Astrocyte of the spinal cord (primary cell): ENCODE measurements at regions not wholly inside any gene's neighbourhood (a gene's known extent, or its start where the extent isn't known, plus 50 kb on each side); places are given as distances from the start of the nearest gene placed in this dataset.

ENCODE experiments used
- DNase-seq: peaks from one replicate; pipeline ENCODE4 v3.0.0; 2011; ENCODE audit warnings: low read depth, low spot score
- H3K4me3 ChIP-seq: 2 replicates; pipeline ENCODE4 v1.5.1; 2011; ENCODE audit warnings: low read depth, mild to moderate bottlenecking, low read length, moderate library complexity
- in situ Hi-C: cut with HindIII; loops from 2 replicates; pipeline ENCODE4 v1.10.0; 2017; ENCODE audit warnings: low sequenced_read_pairs
- TF ChIP-seq, protein P1 (sequence below): IDR thresholded peaks from 2 replicates; pipeline ENCODE4 v1.5.1; 2012; ENCODE audit warnings: low read depth, mild to moderate bottlenecking, low read length, inconsistent platforms

DNA sequence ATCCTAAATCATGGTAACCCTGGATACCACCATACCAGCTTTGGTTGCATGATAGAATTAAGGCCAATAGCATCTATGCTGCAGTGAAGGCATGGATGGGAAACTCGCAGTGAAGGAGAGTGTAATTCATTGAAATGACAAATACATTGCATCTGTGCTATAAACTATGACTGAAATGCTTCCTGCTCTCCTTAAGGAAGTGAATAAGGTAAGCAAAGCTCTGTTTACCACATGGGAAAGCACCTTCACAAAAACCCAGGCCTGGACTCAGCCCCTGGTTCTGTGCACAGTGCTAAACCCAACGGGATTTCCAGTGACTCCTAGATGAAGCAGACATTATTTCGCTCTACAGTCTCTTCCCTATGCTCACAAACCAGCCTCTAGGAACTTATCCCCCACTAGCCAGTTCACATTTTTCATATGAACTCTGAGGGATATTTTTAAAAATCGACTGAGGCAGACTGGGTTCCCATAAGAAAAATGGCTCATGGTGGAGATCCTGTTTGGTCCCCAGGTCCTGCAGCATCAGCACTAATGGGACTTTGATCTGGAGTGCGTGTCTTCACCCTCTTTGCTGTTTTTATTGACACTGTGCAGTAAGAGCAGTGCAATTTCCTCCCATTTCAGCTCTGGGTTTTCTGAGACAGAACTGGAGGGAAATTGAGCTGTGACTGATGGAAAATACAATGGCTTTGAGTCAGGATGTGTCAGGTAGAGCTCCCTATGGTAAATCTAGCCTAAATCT lies 362.7 kb downstream of the SIPA1L2 start:
- TF ChIP-seq, protein P1, sequence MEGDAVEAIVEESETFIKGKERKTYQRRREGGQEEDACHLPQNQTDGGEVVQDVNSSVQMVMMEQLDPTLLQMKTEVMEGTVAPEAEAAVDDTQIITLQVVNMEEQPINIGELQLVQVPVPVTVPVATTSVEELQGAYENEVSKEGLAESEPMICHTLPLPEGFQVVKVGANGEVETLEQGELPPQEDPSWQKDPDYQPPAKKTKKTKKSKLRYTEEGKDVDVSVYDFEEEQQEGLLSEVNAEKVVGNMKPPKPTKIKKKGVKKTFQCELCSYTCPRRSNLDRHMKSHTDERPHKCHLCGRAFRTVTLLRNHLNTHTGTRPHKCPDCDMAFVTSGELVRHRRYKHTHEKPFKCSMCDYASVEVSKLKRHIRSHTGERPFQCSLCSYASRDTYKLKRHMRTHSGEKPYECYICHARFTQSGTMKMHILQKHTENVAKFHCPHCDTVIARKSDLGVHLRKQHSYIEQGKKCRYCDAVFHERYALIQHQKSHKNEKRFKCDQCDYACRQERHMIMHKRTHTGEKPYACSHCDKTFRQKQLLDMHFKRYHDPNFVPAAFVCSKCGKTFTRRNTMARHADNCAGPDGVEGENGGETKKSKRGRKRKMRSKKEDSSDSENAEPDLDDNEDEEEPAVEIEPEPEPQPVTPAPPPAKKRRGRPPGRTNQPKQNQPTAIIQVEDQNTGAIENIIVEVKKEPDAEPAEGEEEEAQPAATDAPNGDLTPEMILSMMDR: no peak
- no peak overlapping the region for H3K4me3 ChIP-seq
- in situ Hi-C loops: no loop called here
- no peak for DNase-seq

DNA sequence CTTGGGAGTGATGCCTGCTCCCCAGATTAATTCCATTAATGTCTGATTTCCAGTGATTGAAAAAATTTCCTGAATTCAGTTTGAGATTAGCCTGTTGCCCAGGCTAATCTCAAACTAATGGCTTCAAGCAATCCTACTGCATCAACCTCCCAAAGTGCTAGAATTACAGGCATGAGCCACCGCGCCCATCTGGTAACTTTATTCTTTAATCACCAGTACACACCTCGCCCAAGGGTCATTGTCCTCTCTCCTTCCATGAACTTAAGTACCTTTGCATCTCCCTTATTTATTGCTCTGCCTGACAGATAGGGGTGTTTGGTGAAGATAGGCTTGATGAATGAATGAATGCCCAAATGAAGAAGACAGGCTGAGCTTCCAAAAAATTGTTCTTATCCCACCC lies 366.5 kb downstream of the SIPA1L2 start:
- DNase-seq: no peak
- in situ Hi-C loops: no loop called here
- no peak overlapping the region for H3K4me3 ChIP-seq
- TF ChIP-seq, protein P1: no peak

DNA sequence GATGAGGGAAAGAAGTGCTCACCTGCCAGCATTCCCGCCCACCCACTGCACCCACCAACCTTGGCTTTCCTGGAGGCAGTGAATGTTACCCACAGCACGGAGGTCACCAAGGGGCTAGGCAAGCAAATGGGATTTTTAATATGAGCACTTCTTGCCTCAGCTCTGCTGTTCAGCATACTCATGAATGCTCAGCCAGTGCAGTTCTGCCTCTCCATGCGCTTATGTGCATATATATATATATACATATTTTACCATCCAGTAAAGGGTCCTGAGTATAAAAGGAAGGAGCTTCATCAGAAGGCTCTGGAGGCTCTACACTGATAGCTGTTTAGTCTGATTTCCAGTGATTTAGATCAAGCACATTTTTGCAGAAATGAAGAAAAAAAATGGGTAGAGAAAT lies 366.9 kb downstream of the SIPA1L2 start:
- DNase-seq: no peak
- in situ Hi-C loops: no loop called here
- TF ChIP-seq, protein P1: no peak
- no peak overlapping the region for H3K4me3 ChIP-seq

DNA sequence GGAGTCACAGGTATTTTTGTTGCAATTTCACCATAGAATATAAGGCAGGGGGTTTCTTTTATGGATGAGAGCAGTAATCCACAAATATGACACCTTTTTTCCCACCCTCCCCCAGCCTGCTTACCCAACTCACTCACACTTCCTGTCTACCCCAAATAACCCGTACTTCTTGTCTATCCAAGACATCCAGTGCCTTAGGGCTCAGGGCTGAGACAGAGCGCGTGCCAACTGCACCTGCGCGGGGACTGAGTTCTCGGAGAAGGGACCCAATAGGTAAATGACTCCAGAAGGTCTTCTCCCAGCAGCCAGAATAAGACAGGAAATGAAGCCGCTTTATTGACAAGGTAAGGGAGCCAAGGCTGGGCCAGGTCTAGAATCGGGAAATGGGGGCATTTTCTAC lies 369.1 kb downstream of the SIPA1L2 start:
- DNase-seq: no peak
- TF ChIP-seq, protein P1: no peak
- in situ Hi-C loops: no loop called here
- H3K4me3 ChIP-seq: no peak overlapping the region

DNA sequence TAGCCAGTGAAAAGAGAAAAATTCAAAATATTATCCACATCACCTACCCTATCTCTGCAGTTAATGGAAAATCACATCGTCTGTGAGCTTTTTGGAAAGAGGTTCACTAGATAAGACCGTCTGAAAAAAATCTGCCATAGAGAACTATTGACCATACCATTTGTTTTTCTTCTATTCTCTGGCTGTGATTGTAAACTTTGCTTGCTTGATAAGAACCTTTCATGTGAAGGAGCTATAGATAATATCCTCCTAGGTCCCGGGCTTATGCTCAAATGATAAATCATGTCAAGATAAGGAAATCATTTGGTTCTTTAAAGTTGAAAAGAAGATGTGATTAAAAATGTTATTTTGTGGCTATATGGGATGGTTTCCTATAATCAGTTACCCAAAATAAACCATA lies 369.9 kb downstream of the SIPA1L2 start:
- no peak overlapping the region for H3K4me3 ChIP-seq
- TF ChIP-seq, protein P1: no peak
- in situ Hi-C loops: no loop called here
- DNase-seq: no peak

DNA sequence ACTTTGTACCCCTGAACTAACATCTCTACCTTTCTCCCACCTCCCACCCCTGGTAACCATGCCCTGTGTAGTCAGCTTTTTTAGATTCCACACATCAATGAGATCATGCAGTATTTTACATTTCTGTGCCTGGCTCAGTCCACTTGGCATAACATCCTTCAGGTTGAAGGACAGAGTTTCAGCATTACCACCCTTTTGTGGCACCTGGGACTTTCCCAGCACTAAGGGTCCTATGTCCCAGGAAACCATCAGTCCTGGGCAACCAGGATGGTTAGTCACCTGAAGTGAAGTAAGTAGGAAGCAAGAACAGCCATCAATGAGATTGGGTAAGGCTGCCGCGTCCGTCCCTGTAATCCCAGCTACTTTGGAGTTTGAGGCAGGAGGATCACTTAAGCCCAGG lies 370.6 kb downstream of the SIPA1L2 start:
- in situ Hi-C loops: no loop called here
- TF ChIP-seq, protein P1: no peak
- no peak overlapping the region for H3K4me3 ChIP-seq
- DNase-seq: no peak
